ENCODE measurements at regions not wholly inside any gene's neighbourhood (a gene's known extent, or its start where the extent isn't known, plus 50 kb on each side); places are given as distances from the start of the nearest gene placed in this dataset.

GRCh38 chr4:162352580-162353107, 188.8 kb upstream of the FSTL5 start:
- TF ChIP-seq EZH2 (IDR thresholded peaks at IDR 0.05; ENCODE audit: borderline replicate concordance, low read length) = no peak
- TF ChIP-seq CTCF (conservative IDR thresholded peaks at IDR 0.05 in 1 of 2, IDR thresholded peaks at IDR 0.05 in 1 of 2; ENCODE audit: extremely low read depth in 1 of 2, insufficient read depth in 1 of 2, low read depth in 1 of 2, low read length in 2 of 2) = no peak
